Spleen (tissue), 11 donors: ENCODE measurements at regions not wholly inside any gene's neighbourhood (a gene's known extent, or its start where the extent isn't known, plus 50 kb on each side); places are given as distances from the start of the nearest gene placed in this dataset.
A peak's percentile ranks its signal among the peaks of the same experiment; 100 is the strongest.

Source experiments
- DNase-seq: peaks from one replicate; pipeline ENCODE4 v3.0.0-alpha.2; 2020
- H3K27ac ChIP-seq, 8 donors: fragments of 200-600 bp; sonication (generic) in 7 of 8; 1 replicate in 4 of 8; 2 replicates in 4 of 8; pipeline versions ENCODE4 v1.5.0 to v1.8.0; 2016 to 2021; ENCODE audit warnings: inconsistent platforms in 4 of 8, mild to moderate bottlenecking in 4 of 8, moderate library complexity in 1 of 8
- H3K27me3 ChIP-seq, 7 donors: fragments of 200-600 bp; sonication (generic) in 6 of 7; replicated peaks in 1 of 7; 1 replicate in 4 of 7; 2 replicates in 3 of 7; pipeline versions ENCODE4 v1.5.0 to v1.8.0; 2016 to 2021; ENCODE audit warnings: inconsistent platforms in 3 of 7, mild to moderate bottlenecking in 1 of 7
- H3K36me3 ChIP-seq, 6 donors: fragments of 200-600 bp; sonication (generic) in 5 of 6; 1 replicate in 4 of 6; 2 replicates in 2 of 6; pipeline versions ENCODE4 v1.5.0 to v1.8.0; 2016 to 2021; ENCODE audit warnings: inconsistent platforms in 2 of 6
- H3K4me1 ChIP-seq, 6 donors: fragments of 200-600 bp; sonication (generic) in 5 of 6; 1 replicate in 3 of 6; 2 replicates in 3 of 6; pipeline versions ENCODE4 v1.5.0 to v1.8.0; 2016 to 2021; ENCODE audit warnings: inconsistent platforms in 3 of 6
- H3K4me3 ChIP-seq, 8 donors: fragments of 200-600 bp; sonication (generic) in 7 of 8; 1 replicate in 4 of 8; 2 replicates in 4 of 8; pipeline versions ENCODE4 v1.5.0 to v1.8.0; 2016 to 2021; ENCODE audit warnings: inconsistent platforms in 4 of 8, mild to moderate bottlenecking in 4 of 8, moderate library complexity in 2 of 8
- H3K9me3 ChIP-seq, 8 donors: fragments of 200-600 bp; sonication (generic) in 7 of 8; 1 replicate in 4 of 8; 2 replicates in 4 of 8; pipeline versions ENCODE4 v1.5.0 to v1.8.0; 2016 to 2021; ENCODE audit warnings: inconsistent platforms in 4 of 8
- POLR2A ChIP-seq, 3 donors: fragments of 450-650 bp; IDR thresholded peaks; one replicate each; pipeline ENCODE4 v1.5.1; 2017; ENCODE audit warnings: antibody characterized with exemption in 3 of 3, mild to moderate bottlenecking in 1 of 3
- POLR2AphosphoS5 ChIP-seq, 3 donors: sonication (generic); formaldehyde crosslinking; IDR thresholded peaks; one replicate each; pipeline ENCODE4 v1.5.1; 2017; ENCODE audit warnings: antibody characterized with exemption in 3 of 3
- WGBS, 5 donors: extraction: QIAGEN DNeasy Blood & Tissue Kit in 3 of 5; methylation state at CpG; one replicate each; pipeline versions ENCODE4 v1.1.5 to v1.1.7; 2013 to 2018; 5-methylcytosine and 5-hydroxymethylcytosine counted together
- intact Hi-C: fragments of 100-400 bp; cut with DNase I; formaldehyde crosslinking; loops from one replicate; pipeline ENCODE4 v1.15.0; 2023; ENCODE audit warnings: low total_unique reads
- TF ChIP-seq, protein P1 (sequence below), 11 experiments: fragments of 200-600 bp in 7 of 11; fragments of 450-650 bp in 4 of 11; sonication (generic) in 4 of 11; IDR thresholded peaks in 8 of 11; conservative IDR thresholded peaks in 3 of 11; 1 replicate in 7 of 11; 2 replicates in 4 of 11; pipeline versions ENCODE4 v1.4.0 to v1.8.0; 2016 to 2021; ENCODE audit warnings: antibody characterized with exemption in 11 of 11, inconsistent platforms in 4 of 11, mild to moderate bottlenecking in 1 of 11
- donor health status: healthy with polysubstance abuse.
- donor health status: DM: no; HTN: no; CAD: no; lungs with moderate emphysema.
- donor health status: DM: no; HTN: no; CAD: no.
- donor health status: Bipolar disorder and iron deficiency.
- donor health status: healthy.
- donor health status: DM: no; HTN: no; CAD: no.
- donor health status: DM: yes; HTN: yes; CAD: no.

DNA sequence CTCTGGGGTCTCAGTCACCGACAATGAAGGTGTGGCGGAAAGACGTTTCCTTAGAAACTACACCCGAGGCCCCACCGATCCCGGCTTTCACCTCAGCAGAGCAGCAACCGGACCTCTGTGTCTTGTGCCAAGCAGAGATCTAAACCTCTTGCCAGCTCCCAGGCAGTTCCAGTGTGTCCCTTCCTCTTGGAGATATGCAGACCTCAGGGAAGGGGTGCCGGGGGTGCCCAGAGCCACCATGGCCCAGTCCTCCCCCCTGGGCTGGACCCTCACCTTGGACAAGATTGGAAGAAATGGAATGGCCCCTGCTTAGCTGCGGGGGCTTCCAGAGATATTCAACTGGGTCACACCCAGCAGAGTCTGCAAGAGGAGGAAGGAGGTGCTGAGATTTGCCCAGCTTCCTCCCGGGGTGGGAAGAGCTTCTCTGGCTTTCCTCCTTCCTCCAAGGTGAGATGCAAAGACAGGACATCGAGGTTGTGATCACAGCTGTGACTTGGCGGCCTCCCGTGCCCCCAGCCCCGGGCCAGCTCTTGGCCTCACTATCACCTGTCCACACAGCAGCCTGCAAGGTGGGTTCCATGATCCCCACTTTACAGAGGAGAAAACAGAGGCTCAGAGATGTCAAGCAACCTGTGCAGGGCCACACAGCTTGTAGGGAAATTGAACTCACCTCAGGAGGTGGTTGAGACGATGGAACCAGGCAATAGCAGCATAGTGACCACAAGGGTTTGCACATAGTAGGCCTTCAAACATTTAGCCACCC is 281.7 kb upstream of the RTL1 start:
- Histone ChIP-seq H3K36me3 (no peaks in the 10 kb centered on the region), H3K4me3 (no peak overlapping the region), H3K9me3 (peaks cover 0 to 23% (median 7%) of the 10 kb centered on the region in 8 donors), H3K27ac (no peak overlapping the region), H3K27me3 (peaks cover 0 to 21% (median 0%) of the 10 kb centered on the region in 7 donors), H3K4me1 (no peaks in the 10 kb centered on the region)
- intact Hi-C loops, result no loop called here
- WGBS, 5 donors, result 77 to 93% (median 86%) methylated on average over 10 to 15 of the region's 15 CpGs
- no peak for TF ChIP-seq POLR2A (IDR thresholded peaks at IDR 0.05)
- TF ChIP-seq, protein P1, sequence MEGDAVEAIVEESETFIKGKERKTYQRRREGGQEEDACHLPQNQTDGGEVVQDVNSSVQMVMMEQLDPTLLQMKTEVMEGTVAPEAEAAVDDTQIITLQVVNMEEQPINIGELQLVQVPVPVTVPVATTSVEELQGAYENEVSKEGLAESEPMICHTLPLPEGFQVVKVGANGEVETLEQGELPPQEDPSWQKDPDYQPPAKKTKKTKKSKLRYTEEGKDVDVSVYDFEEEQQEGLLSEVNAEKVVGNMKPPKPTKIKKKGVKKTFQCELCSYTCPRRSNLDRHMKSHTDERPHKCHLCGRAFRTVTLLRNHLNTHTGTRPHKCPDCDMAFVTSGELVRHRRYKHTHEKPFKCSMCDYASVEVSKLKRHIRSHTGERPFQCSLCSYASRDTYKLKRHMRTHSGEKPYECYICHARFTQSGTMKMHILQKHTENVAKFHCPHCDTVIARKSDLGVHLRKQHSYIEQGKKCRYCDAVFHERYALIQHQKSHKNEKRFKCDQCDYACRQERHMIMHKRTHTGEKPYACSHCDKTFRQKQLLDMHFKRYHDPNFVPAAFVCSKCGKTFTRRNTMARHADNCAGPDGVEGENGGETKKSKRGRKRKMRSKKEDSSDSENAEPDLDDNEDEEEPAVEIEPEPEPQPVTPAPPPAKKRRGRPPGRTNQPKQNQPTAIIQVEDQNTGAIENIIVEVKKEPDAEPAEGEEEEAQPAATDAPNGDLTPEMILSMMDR (IDR thresholded peaks at IDR 0.05 in 8 of 11, conservative IDR thresholded peaks at IDR 0.05 in 3 of 11), result no peak
- TF ChIP-seq POLR2AphosphoS5 (IDR thresholded peaks at IDR 0.05), result no peak
- DNase-seq, result peak; percentile 46

DNA sequence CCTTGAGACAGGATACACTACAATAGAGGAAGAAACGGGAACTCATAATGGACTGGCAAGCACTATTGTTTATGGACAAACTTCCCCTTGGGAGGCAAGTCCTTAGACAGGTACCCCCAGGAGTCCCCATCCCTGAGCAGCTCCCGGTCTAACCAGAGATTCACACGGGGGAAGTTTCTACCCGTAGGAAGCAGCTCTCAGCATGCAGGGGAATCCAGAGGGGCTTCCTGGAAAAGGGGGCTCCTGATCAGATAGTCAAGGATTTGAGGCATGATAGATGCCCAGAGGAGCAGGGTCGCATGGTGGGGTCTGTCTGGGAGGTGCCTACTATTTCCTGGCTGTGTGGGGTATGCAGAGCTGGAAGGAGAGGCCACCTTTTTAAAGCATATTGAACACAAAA is 282.4 kb upstream of the RTL1 start:
- Histone ChIP-seq H3K9me3 (peaks cover 0 to 16% (median 5%) of the 10 kb centered on the region in 8 donors), H3K36me3 (no peaks in the 10 kb centered on the region), H3K27me3 (peaks cover 0 to 21% (median 0%) of the 10 kb centered on the region in 7 donors), H3K4me1 (no peaks in the 10 kb centered on the region), H3K4me3 (no peak overlapping the region), H3K27ac (no peak overlapping the region)
- intact Hi-C loops, result no loop called here
- peak; percentile 20 for DNase-seq
- TF ChIP-seq, protein P1 (IDR thresholded peaks at IDR 0.05 in 8 of 11, conservative IDR thresholded peaks at IDR 0.05 in 3 of 11), result no peak
- no peak for TF ChIP-seq POLR2A (IDR thresholded peaks at IDR 0.05)
- no peak for TF ChIP-seq POLR2AphosphoS5 (IDR thresholded peaks at IDR 0.05)
- 45 to 62% (median 53%) methylated on average over 5 of the region's 5 CpGs for WGBS, 5 donors

DNA sequence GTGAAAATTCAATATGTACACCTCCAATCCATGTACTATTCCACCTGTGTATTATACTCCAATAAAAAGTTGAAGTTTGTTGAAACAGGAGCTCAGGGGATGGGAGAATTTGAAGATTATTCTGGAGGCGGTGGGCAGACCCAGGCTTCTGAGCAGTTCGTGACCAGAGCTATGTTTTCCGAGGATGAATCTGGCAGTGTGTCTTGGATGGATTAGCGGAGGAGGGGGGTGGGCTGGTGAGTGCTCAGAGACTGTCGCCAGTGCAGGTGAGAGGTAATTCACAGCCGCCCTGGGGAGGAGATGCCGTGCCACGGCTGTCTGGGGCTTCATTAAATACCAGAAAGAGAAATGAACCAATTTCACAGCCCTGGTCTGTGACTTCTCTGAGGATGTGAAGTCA is 283.0 kb upstream of the RTL1 start:
- DNase-seq, result peak; percentile 22
- WGBS, 5 donors, result 82 to 97% (median 93%) methylated on average over 8 of the region's 8 CpGs

More for the DNA sequence above, 283.0 kb upstream of the RTL1 start:
- H3K9me3 ChIP-seq, result peaks cover 0 to 15% (median 2%) of the 10 kb centered on the region in 8 donors
- no peaks in the 10 kb centered on the region for H3K36me3 ChIP-seq
- peaks cover 0 to 21% (median 0%) of the 10 kb centered on the region in 7 donors for H3K27me3 ChIP-seq
- TF ChIP-seq, protein P1 (IDR thresholded peaks at IDR 0.05 in 8 of 11, conservative IDR thresholded peaks at IDR 0.05 in 3 of 11), result no peak
- TF ChIP-seq POLR2A (IDR thresholded peaks at IDR 0.05) (no peak), POLR2AphosphoS5 (IDR thresholded peaks at IDR 0.05) (no peak)
- intact Hi-C loops, result no loop called here
- H3K27ac ChIP-seq, result no peak overlapping the region
- no peaks in the 10 kb centered on the region for H3K4me1 ChIP-seq
- H3K4me3 ChIP-seq, result no peak overlapping the region
